ENCODE measurements at regions not wholly inside any gene's neighbourhood (a gene's known extent, or its start where the extent isn't known, plus 50 kb on each side); places are given as distances from the start of the nearest gene placed in this dataset.

- Histone ChIP-seq H3K36me3 (no peaks in the 10 kb centered on the region), H3K27ac (no peak overlapping the region), H3K27me3 (no peaks in the 10 kb centered on the region), H3K4me3 (no peak overlapping the region), H3K9me3 (no peaks in the 10 kb centered on the region), H3K4me1 (no peaks in the 10 kb centered on the region)
- intact Hi-C loops (cut with DNase I): no loop called here
- TF ChIP-seq CTCF (IDR thresholded peaks at IDR 0.05): no peak
- no peak for ATAC-seq
- no peak for DNase-seq
Measured at GRCh38 chr16:50946606-50947005, 204.5 kb downstream of the SALL1 start.

GRCh38 chr16:50946098-50946497 is 204.2 kb downstream of the CYLD start:
- ATAC-seq: no peak

GRCh38 chr16:50945171-50945570 is 203.3 kb downstream of the CYLD start:
- DNase-seq: no peak
- Histone ChIP-seq H3K9me3 (no peaks in the 10 kb centered on the region), H3K36me3 (no peaks in the 10 kb centered on the region), H3K4me3 (no peak overlapping the region), H3K4me1 (no peaks in the 10 kb centered on the region), H3K27me3 (no peaks in the 10 kb centered on the region), H3K27ac (no peak overlapping the region)
- intact Hi-C loops (cut with DNase I): no loop called here
- no peak for ATAC-seq
- no peak for TF ChIP-seq CTCF (IDR thresholded peaks at IDR 0.05)

More at GRCh38 chr16:50946098-50946497, 204.2 kb downstream of the CYLD start:
- no peak overlapping the region for H3K27ac ChIP-seq
- H3K27me3 ChIP-seq: no peaks in the 10 kb centered on the region
- intact Hi-C loops (cut with DNase I): no loop called here
- no peaks in the 10 kb centered on the region for H3K4me1 ChIP-seq
- no peaks in the 10 kb centered on the region for H3K36me3 ChIP-seq
- H3K9me3 ChIP-seq: no peaks in the 10 kb centered on the region
- no peak overlapping the region for H3K4me3 ChIP-seq
- DNase-seq: no peak
- TF ChIP-seq CTCF (IDR thresholded peaks at IDR 0.05): no peak

GRCh38 chr16:50944436-50944835 is 202.6 kb downstream of the CYLD start:
- no peaks in the 10 kb centered on the region for H3K36me3 ChIP-seq
- no peaks in the 10 kb centered on the region for H3K9me3 ChIP-seq
- intact Hi-C loops (cut with DNase I): no loop called here
- no peaks in the 10 kb centered on the region for H3K4me1 ChIP-seq
- ATAC-seq (no peak), DNase-seq (no peak)
- no peak for TF ChIP-seq CTCF (IDR thresholded peaks at IDR 0.05)
- H3K27me3 ChIP-seq: no peaks in the 10 kb centered on the region
- H3K4me3 ChIP-seq: no peak overlapping the region
- no peak overlapping the region for H3K27ac ChIP-seq

GRCh38 chr16:50944033-50944432 is 202.1 kb downstream of the CYLD start:
- intact Hi-C loops (cut with DNase I): no loop called here
- Histone ChIP-seq H3K36me3 (no peaks in the 10 kb centered on the region), H3K27me3 (no peaks in the 10 kb centered on the region), H3K4me1 (no peaks in the 10 kb centered on the region), H3K4me3 (no peak overlapping the region), H3K9me3 (no peaks in the 10 kb centered on the region), H3K27ac (no peak overlapping the region)
- no peak for ATAC-seq
- DNase-seq: no peak
- no peak for TF ChIP-seq CTCF (IDR thresholded peaks at IDR 0.05)
